Suppressor macrophage treated with lipopolysaccharide for 4 hours (primary cell): ENCODE measurements at regions not wholly inside any gene's neighbourhood (a gene's known extent, or its start where the extent isn't known, plus 50 kb on each side); places are given as distances from the start of the nearest gene placed in this dataset.
"Not testable (repeated sequence)": the region's sequence is repeated elsewhere in the genome, so short reads cannot be mapped to it uniquely, and the experiment has no call there.

Experiments used
- DNase-seq: peaks from one replicate; pipeline ENCODE4 v3.0.0-alpha.2; 2020

DNA sequence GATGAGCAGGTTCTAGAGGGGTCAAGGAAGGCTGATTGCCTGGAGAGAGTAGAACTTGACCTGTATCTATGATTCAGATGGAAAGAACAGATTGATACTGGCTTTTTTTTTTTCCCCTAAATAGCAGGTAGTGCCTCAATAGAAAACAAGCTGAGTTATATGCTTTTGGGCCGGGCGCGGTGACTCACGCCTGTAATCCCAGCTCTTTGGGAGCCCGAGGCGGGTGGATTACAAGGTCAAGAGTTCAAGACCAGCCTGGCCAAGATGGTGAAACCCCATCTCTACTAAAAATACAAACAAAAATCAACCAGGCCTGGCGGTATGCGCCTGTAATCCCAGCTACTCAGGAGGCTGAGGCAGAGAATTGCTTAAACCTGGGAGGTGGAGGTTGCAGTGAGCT is 186.1 kb downstream of the CEP135 start:
- DNase-seq = not testable (repeated sequence)

DNA sequence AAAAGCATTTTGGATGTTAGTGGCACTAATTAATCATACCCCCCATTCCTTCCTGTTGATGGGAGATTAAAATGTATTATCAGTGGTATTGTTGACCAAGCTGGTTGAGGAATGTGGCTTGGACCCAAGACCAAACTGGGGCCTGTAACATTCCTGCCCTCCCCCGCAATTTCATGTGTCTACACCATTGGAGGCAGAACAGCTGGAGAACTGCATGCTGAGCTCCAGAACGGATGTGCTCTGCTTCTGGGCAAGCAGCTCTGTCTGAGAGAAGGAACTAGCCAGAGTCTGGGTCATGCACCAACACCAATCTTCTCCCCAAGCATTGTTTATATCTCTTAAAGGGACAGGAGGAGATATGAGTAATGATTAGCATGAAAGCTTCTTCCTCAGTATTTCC is 185.5 kb downstream of the CEP135 start:
- no peak for DNase-seq

DNA sequence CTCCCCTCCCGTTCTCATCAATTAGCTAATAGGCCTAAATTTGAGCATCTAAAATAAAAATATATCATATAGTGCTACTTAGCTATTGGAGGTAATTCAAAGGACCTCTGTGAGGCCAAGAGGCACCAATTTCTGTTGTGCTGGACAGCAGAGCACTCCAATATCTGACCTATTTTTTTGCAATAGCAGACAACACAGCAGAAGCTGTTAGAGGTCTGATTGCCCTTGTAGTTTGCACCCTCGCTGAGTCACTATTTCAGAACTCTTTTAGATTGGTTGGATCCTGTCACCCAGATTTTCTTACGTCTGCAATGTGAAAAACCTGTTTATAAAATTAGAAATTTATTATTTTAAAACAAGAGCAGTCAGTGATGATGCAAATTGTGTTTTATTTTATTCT is 184.1 kb downstream of the CEP135 start:
- DNase-seq = no peak

DNA sequence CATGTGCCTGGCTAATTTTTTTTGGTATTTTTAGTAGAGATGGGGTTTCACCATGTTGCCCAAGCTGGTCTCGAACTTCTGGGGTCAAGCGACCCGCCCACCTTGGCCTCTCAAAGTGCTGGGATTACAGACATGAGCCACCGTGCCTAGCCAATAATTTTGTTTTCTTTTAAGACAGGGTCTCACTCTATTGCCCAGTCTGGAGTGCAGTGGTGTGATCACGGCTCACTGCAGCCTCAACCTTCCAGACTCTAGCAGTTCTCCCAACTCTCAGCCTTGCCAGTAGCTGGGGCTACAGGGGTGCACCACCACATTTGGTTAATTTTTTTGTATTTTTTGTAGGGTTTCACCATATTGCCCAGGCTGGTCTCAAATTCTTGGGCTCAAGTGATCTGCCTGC is 183.4 kb downstream of the CEP135 start:
- DNase-seq = not testable (repeated sequence)

- DNase-seq = no peak
These were observed 181.9 kb downstream of the CEP135 start for GRCh38 chr4:56130606-56131155.

DNA sequence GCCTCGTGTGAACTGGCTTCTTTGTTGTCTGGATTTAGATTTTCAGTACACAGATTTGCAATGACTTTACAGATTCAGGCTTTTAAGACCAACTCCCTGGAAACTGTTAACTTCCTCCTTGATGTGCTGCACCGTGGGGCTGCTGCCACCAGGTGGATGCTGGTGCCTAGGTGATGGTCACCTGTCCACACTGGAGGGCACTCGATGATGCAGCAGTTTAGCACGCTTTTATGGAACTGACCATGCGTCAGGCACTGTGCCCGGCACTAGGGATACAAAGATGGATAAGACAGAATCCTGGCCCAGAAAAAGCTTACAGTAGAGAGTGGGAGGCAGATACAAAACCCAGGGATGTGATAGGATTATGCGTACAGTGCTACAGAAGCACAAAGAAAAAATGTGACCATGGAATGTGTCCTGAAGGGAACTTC is 180.7 kb downstream of the CEP135 start:
- no peak for DNase-seq

GRCh38 chr4:56128213-56128612 is 179.5 kb downstream of the CEP135 start:
- no peak for DNase-seq

DNA sequence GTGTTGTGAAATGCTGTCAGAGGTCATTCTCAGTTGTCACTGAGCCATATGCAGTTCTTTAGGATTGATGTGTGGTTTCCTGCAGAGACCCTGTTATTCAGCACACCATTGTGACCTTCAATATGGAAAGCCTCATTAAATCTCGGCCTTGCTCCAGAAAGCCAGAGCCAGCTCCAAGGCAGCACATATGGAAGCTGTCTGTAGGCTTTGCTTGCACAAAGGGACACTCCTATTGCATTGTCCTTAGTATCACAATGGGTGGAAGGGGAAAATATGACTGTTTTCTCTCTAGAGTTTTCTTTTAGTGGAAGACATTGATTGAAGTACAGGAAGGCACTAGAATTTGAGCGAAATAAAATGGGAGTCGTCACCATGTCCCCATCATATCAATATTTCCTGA is 179.0 kb downstream of the CEP135 start:
- no peak for DNase-seq

- DNase-seq = no peak
These were observed 174.8 kb downstream of the CEP135 start for GRCh38 chr4:56123547-56123946.

- no peak for DNase-seq
These were observed 174.3 kb downstream of the CEP135 start for GRCh38 chr4:56123051-56123450.

- no peak for DNase-seq
These were observed 170.1 kb downstream of the CEP135 start for GRCh38 chr4:56118845-56119244.

- DNase-seq = no peak
These were observed 169.3 kb downstream of the CEP135 start for GRCh38 chr4:56118055-56118454.

- no peak for DNase-seq
These were observed 167.2 kb downstream of the CEP135 start for GRCh38 chr4:56115898-56116297.

GRCh38 chr4:56112377-56112776 is 163.6 kb downstream of the CEP135 start:
- DNase-seq = no peak

DNA sequence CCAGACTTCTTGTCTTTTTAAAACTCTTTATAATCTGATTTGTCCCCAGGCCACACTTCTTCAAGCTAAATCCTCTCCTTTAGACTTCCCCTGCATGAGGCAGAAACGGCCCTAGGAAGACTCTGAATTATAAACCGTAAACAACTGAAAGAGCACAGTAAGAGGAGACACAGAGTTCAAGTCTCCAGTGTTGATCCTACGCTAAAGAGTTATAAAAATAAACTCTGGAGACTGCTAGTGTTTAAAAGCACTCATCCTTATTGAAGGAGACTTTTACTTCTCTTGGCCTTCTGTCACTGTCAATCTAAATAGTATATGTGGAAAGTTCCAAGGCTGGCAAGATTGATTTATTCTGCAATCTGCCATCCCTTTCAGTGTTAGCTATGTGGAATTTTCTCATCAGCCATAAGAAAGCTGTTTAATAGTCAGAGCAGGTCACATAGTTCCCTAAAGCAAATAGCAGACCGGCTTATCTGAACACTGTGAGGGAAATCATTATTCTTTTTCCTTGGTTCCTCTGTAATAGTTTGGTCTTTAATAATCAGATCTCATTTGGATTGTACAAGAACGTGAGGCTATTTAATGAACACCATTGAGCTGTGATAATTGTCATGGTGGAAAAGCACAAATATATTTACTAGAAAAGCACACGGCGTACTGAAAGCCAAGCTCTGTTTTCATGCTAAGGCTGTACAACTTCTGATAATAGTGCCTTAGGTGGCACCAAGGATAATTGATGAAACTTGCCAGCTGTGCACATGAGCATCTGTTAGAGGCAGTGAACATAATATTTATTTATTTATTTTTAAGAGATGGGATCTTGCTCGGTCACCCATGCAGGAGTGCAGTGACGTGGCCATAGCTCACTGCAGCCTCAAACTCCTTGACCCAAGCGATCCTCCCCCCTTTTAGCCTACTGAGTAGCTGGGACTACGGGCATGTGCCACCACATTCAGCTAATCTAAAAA is 157.7 kb downstream of the CEP135 start:
- no peak for DNase-seq

DNA sequence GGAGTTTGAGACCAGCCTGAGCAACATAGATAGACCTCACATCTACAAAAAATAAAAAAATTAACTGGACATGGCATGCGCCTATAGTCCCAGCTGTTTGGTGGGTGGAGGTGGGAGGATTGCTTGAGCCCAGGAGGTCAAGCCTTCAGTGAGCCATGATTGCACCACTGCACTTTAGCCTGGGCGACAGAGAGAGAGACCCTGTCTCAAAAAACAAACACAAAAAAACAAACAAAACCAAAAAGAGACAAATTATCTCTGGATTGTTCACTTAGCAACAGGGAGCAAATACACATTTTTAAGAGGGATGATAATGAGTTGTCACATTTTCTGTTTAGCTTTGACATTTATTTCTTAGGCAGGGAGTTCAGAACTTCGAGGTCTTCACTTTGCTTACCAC is 155.4 kb downstream of the CEP135 start:
- DNase-seq = no peak

DNA sequence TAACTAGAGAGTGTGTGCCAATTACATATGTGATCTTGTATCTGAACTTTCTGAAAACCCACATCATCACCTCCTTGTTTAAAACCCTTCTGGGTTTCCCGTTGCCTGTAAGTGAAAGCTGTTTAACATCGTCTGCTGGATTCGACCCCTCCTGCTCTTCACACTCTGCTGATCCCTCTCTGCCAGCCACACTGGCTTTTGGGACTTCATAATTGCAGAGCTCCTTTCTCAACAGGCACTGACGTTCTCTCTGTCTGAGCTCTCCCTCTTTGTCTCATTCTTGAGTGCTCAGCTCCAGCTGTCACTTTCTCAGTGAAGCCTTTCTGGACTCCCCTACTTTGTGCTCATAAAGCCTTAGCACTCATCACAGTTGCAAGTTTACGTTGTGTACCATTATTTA is 153.9 kb downstream of the CEP135 start:
- DNase-seq = no peak

DNA sequence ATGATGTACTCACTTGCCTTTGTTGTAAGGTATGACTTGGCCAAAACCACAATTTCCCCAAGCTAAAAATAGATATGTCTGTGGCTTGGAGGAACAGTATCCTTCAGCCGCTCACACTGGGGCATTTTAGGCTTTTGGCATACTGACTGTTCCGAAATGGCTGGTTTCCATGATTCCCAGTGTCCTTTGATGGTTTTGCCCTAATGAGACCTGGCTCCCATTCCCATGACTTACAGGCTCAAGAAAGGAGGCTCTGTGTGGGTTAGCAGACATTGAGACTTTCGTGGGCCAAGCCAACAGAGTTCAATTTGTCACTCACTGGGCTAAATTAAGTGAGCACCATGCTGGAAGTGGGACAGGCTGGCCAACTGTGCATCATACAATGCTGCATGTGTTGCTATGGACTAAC is 150.6 kb downstream of the CEP135 start:
- no peak for DNase-seq

GRCh38 chr4:56093576-56093975 is 144.8 kb downstream of the CEP135 start:
- DNase-seq = no peak

DNA sequence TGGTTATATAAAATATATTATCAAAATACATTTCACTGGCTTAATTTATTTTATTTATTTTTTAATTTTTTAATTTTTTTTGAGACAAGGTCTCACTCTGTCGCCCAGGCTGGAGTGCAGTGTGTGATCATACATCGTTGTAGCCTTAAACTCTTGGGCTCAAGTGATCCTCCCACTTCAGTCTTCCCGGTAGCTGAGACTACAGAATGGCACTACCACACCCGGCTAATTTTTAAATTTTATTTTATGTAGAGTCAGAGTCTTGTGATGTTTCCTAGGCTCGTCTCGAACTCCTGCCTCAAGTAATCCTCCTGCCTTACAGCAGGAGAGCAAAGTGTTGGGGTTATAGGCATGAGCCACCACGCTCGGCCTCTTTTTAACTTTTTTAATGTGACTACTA is 143.8 kb downstream of the CEP135 start:
- no peak for DNase-seq

- no peak for DNase-seq
These were observed 137.8 kb downstream of the CEP135 start for GRCh38 chr4:56086561-56086960.

DNA sequence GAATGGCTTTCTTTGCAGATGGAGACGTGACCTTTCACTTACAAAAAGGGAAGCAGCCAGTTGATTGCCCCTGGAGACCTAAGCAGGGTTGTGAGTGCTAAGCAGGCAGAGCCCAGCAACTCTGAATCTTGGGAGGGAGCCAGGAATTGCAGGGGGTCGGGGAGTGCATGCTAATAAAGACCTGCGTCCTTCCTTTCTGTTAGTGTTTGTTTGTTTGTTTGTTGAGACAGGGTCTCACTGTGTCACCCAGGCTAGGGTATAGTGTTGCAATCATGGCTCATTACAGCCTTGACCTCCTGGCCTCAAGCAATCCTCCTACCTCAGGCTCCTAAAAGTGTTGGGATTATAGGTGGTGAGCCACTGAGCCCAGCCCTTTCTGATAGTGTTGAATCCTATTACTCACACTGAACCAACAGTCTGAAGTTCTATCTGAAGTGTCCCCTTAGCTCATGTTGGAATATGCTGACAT is 137.4 kb downstream of the CEP135 start:
- no peak for DNase-seq

- no peak for DNase-seq
These were observed 136.5 kb downstream of the CEP135 start for GRCh38 chr4:56085275-56085674.

GRCh38 chr4:56084851-56085250 is 136.1 kb downstream of the CEP135 start:
- no peak for DNase-seq
